ENCODE measurements at regions not wholly inside any gene's neighbourhood (a gene's known extent, or its start where the extent isn't known, plus 50 kb on each side); places are given as distances from the start of the nearest gene placed in this dataset.

DNA sequence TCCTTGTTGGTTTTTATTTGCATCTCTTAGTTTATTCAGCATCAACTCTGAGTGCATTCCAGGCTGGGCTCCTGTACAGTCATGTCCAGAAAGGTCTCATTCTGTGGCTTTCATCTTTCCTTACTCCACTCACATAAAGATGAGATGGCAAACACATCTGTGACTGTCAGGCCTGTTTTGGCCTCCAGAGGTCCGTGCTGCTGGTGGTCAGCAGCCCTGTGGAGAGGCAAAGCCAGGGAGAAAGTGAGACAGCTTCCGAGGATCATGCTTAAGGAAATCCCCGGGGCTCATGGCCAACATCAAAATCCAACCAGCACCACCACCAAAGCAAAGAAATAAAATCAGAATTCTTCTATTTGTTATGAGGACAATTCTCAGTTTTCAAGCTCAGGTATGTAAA, 96.1 kb upstream of the HIVEP3 start:
- H3K4me3 ChIP-seq (ENCODE audit: low read depth, low read length), result no peak overlapping the region
- DNase-seq (ENCODE audit: low read depth), result no peak
- TF ChIP-seq, protein P1, sequence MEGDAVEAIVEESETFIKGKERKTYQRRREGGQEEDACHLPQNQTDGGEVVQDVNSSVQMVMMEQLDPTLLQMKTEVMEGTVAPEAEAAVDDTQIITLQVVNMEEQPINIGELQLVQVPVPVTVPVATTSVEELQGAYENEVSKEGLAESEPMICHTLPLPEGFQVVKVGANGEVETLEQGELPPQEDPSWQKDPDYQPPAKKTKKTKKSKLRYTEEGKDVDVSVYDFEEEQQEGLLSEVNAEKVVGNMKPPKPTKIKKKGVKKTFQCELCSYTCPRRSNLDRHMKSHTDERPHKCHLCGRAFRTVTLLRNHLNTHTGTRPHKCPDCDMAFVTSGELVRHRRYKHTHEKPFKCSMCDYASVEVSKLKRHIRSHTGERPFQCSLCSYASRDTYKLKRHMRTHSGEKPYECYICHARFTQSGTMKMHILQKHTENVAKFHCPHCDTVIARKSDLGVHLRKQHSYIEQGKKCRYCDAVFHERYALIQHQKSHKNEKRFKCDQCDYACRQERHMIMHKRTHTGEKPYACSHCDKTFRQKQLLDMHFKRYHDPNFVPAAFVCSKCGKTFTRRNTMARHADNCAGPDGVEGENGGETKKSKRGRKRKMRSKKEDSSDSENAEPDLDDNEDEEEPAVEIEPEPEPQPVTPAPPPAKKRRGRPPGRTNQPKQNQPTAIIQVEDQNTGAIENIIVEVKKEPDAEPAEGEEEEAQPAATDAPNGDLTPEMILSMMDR (IDR thresholded peaks at IDR 0.05; ENCODE audit: low read depth, low read length, missing control alignments), result no peak

DNA sequence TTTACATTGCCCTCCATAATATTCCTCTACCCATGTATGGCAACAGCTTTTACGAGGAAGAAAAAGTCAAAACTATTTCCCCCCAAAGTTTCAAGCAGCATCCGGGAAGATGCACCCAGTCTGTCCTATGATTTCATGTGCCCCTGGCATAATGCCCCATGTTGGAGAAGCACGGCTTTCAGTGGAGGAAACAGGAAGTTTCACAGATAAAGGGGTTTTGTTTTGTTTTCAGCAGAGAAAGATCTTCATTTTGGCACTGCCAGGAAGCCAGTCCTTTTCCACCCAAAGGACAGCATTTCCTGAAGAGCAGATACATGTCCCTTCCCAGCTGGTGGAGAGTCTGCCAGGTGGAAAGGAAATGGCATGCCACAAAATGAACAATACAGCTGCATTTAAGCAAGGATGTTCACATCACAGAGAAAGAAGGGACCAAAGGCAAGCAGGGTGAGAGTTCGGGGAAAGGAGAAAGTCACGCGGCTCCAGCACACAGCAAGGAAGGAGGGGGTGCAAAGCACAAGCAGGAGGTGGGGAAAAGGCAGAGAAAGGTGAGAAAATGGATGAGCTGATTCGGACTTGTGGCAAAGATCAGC, 95.3 kb upstream of the HIVEP3 start:
- no peak overlapping the region for H3K4me3 ChIP-seq (ENCODE audit: low read depth, low read length)
- TF ChIP-seq, protein P1 (IDR thresholded peaks at IDR 0.05; ENCODE audit: low read depth, low read length, missing control alignments), result no peak
- DNase-seq (ENCODE audit: low read depth), result no peak

DNA sequence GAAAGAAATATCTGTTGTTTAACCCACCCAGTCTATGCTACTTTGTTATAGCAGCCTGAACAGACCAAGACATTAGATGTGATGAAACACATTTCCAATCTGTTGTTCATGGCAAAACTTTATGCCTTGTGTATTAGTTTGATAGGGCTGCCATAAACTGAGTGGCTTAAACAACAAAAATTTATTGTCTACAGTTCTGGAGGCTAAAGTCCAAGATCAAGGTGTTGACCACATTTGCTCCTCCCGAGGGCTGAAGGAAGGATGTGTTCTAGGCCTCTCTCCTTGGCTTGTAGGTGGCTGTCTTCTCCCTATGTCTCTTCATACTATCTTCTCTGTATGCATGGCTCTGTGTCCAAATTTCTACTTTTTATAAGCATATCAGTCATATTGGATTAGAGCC, 94.1 kb upstream of the HIVEP3 start:
- no peak overlapping the region for H3K4me3 ChIP-seq (ENCODE audit: low read depth, low read length)
- TF ChIP-seq, protein P1 (IDR thresholded peaks at IDR 0.05; ENCODE audit: low read depth, low read length, missing control alignments), result no peak

DNA sequence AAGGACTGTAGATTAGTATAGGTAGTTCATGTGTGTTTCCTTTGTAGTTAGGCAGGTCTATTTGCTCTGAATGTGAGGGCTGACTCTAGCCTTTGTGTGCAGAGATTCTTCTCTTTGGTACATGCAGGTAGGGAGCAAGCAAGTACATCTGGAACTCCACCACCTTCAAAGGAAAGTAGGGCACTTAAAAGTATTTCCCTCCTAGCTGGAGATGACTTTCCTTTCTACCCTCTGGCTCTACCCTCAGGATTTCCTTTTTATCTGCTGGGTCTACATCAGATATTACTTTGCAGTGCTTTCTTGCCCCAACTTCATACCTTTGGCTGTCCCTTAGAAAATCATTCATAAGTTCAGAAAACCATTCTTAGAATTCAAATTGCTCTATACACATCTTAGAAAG, 91.7 kb upstream of the HIVEP3 start:
- no peak overlapping the region for H3K4me3 ChIP-seq (ENCODE audit: low read depth, low read length)
- TF ChIP-seq, protein P1 (IDR thresholded peaks at IDR 0.05; ENCODE audit: low read depth, low read length, missing control alignments), result no peak
- no peak for DNase-seq (ENCODE audit: low read depth)

More for the DNA sequence above, 94.1 kb upstream of the HIVEP3 start:
- no peak for DNase-seq (ENCODE audit: low read depth)

DNA sequence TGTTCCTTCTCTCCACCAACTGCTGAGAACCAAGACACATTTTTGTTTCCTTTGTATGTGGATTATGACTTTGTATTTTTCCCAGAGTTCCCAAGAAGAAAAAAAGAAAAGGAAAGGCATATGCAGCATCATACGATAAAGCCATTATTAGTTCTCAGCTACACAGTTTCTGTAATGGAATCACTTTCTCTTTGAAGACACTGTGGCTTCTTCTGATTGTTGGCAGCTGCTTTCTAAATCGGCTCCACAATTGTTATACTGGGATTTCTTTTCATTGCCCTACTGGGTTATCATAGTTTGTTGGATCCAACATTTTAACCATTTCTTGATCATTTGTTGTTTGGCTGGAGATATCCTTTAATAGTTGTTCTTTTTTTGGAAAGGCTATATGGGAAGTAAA, 89.5 kb upstream of the HIVEP3 start:
- DNase-seq (ENCODE audit: low read depth), result no peak
- TF ChIP-seq, protein P1 (IDR thresholded peaks at IDR 0.05; ENCODE audit: low read depth, low read length, missing control alignments), result no peak
- no peak overlapping the region for H3K4me3 ChIP-seq (ENCODE audit: low read depth, low read length)

DNA sequence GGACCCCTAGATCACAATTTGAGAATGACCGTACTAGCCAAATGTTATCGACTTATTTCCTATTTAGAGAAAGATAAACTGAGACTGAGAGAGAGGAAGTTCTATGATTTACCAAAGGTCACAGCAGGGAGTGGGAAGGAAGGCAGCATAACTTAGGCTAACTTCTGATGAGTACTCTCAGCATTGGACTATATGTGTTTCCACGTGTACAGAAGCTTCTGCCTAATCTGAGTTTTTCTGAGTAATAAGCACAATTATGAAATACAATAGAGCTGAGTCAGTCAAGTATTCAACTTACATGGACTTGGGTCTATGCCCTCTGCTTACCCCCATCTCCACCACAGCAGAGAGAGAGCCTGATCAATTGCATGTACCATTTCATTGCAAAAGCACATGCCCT, 88.1 kb upstream of the HIVEP3 start:
- DNase-seq (ENCODE audit: low read depth), result no peak
- no peak overlapping the region for H3K4me3 ChIP-seq (ENCODE audit: low read depth, low read length)
- TF ChIP-seq, protein P1 (IDR thresholded peaks at IDR 0.05; ENCODE audit: low read depth, low read length, missing control alignments), result no peak

DNA sequence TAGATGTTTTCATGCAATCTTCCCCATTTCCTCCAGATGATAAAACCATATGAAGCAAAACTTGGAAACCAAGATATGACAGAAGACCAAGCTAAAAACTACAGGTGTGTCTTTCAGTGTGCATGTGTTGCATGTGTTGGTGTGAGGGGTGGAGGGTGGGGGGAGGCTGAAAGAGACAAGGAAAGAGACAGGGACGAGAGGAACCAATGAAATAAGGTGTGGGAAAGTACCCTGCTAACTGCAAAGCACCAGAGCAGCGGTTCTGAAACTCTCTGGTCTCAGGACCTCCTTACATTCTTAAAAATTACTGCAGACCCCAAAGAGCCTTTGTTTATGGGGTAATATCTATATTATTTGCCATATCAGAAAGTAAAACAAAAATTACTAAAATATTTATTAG, 87.4 kb upstream of the HIVEP3 start:
- no peak for DNase-seq (ENCODE audit: low read depth)
- TF ChIP-seq, protein P1 (IDR thresholded peaks at IDR 0.05; ENCODE audit: low read depth, low read length, missing control alignments), result no peak
- no peak overlapping the region for H3K4me3 ChIP-seq (ENCODE audit: low read depth, low read length)

Measured in GM12864 (cell line).